ES-I3 (cell line): ENCODE measurements at regions not wholly inside any gene's neighbourhood (a gene's known extent, or its start where the extent isn't known, plus 50 kb on each side); places are given as distances from the start of the nearest gene placed in this dataset.

Experiments used
- H3K36me3 ChIP-seq: 2 replicates; pipeline ENCODE4 v1.6.1; 2013; ENCODE audit warnings: mild to moderate bottlenecking, low read length, control low read depth, moderate library complexity; ENCODE audit not compliant: insufficient read depth
- H3K4me1 ChIP-seq: 2 replicates; pipeline ENCODE4 v1.6.1; 2013; ENCODE audit warnings: mild to moderate bottlenecking, control low read depth, low read length; ENCODE audit not compliant: insufficient read depth
- H3K9ac ChIP-seq: 2 replicates; pipeline ENCODE4 v1.6.1; 2013; ENCODE audit warnings: low read depth, mild to moderate bottlenecking, low read length, moderate library complexity
- H3K9me3 ChIP-seq: 2 replicates; pipeline ENCODE4 v1.6.1; 2013; ENCODE audit warnings: mild to moderate bottlenecking, low read length, moderate library complexity; ENCODE audit not compliant: control insufficient read depth, insufficient read depth

DNA sequence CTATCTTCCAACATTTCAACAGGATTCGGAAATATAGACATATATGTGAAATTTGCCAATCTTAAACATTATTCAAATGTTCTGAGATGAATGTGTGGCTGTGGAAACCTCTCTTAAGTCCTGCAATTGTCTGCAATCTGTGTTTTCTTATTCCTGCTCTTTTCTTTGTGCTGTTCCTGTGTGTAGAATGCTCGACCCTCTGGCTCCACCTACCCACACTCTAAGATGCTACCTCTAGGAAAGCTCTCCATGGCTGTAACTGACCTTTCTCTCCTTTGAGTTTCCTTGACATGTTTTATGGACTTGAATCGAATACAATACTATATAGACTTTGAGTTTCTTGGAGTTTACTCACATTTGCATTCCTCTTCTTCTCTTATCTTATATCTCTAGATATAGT lies 120.6 kb upstream of the ASTN2 start:
- Histone ChIP-seq H3K36me3 (no peaks in the 10 kb centered on the region), H3K4me1 (no peaks in the 10 kb centered on the region), H3K9me3 (no peaks in the 10 kb centered on the region), H3K9ac (no peak overlapping the region)

- Histone ChIP-seq H3K9me3 (0 out of 2 replicates have a peak, but pooled peaks cover 2% of the 10 kb centered on the region), H3K4me1 (no peaks in the 10 kb centered on the region), H3K9ac (no peak overlapping the region), H3K36me3 (no peaks in the 10 kb centered on the region)
These were observed 113.4 kb upstream of the ASTN2 start for GRCh38 chr9:117528225-117528624.

- H3K4me1 ChIP-seq = no peaks in the 10 kb centered on the region
- no peaks in the 10 kb centered on the region for H3K36me3 ChIP-seq
- H3K9me3 ChIP-seq = 0 out of 2 replicates have a peak, but pooled peaks cover 2% of the 10 kb centered on the region
- H3K9ac ChIP-seq = no peak overlapping the region
These were observed 111.8 kb upstream of the ASTN2 start for GRCh38 chr9:117526674-117527073.

DNA sequence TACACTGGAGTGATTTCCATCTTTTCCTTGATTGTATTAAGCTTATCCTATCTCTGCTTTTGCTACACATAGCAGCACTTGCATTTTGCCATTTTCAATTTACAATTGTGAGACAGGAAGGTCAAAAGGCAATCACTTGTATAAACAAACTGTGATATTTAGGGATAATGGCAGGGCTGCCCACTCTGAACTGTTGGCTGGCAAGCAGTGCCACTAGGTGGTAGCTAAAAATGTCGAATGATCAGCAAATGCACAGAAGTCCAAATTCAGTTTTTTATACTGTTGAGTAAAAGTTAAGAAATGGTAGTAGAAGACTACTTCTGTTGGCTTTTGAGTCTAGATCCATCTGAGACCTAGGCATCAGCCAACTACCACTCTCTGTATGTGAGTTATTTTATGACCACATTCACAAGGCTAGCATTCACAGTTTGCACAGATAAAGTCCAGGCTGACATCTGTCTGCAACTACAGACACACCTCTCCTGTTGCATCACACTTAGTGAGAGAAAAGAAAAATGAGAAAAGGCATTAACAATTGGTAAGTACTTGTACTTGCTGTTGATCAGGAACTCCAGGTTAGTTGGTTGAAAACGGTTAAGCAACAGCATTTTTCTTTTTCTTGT lies 108.8 kb upstream of the ASTN2 start:
- Histone ChIP-seq H3K4me1 (no peaks in the 10 kb centered on the region), H3K9me3 (0 out of 2 replicates have a peak, but pooled peaks cover 2% of the 10 kb centered on the region), H3K36me3 (no peaks in the 10 kb centered on the region), H3K9ac (no peak overlapping the region)

DNA sequence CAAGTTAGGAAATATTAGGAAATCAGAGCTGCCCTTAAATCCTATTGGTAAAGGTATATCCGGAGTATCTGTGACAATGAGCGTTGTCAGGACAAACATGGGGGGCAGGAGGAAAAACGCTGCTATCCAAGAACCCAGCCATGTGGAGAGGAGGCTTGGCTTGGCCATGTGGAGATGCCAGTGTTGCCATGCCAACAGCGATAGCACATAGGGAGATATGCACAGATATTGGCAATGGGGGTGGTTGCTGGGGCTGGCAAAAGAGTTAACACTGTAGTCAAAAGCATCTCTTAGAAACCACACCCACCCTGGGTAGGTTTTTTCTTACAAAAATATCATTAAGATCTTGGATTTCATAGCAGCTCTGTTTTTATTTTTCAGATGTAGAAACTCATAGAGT lies 106.4 kb upstream of the ASTN2 start:
- 0 out of 2 replicates have a peak, but pooled peaks cover 2% of the 10 kb centered on the region for H3K9me3 ChIP-seq
- H3K4me1 ChIP-seq = no peaks in the 10 kb centered on the region
- no peak overlapping the region for H3K9ac ChIP-seq
- no peaks in the 10 kb centered on the region for H3K36me3 ChIP-seq

- H3K36me3 ChIP-seq = no peaks in the 10 kb centered on the region
- H3K4me1 ChIP-seq = no peaks in the 10 kb centered on the region
- no peaks in the 10 kb centered on the region; the same call in 1 of the 2 replicates for H3K9me3 ChIP-seq
- H3K9ac ChIP-seq = no peak overlapping the region
These were observed 102.1 kb upstream of the ASTN2 start for GRCh38 chr9:117516676-117517632.

GRCh38 chr9:117511852-117512481 lies 97.1 kb upstream of the ASTN2 start:
- Histone ChIP-seq H3K9me3 (no peaks in the 10 kb centered on the region; the same call in 1 of the 2 replicates), H3K9ac (no peak overlapping the region), H3K36me3 (no peaks in the 10 kb centered on the region; the same call in 1 of the 2 replicates), H3K4me1 (no peaks in the 10 kb centered on the region)

DNA sequence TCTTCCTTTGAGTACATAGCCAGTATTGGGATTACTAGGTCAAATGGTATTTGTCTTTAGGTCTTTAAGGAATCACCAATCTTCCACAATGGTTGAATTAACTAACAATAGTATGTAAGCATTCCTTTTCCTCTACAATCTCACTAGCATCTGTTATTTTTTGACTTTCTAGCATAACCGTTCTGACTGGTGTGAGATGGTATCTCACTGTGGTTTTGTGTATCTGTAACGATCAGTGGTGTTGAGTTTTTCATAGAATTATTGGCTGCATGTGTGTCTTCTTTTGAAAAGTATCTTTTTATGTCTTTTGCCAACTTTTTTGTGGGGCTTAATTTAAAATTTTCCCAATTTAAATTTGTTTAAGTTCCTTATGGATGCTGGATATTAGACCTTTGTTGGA lies 81.5 kb upstream of the ASTN2 start:
- Histone ChIP-seq H3K4me1 (no peaks in the 10 kb centered on the region), H3K9ac (no peak overlapping the region), H3K36me3 (no peaks in the 10 kb centered on the region), H3K9me3 (no peaks in the 10 kb centered on the region; the same call in 1 of the 2 replicates)

- H3K36me3 ChIP-seq = no peaks in the 10 kb centered on the region
- H3K4me1 ChIP-seq = no peaks in the 10 kb centered on the region
- H3K9ac ChIP-seq = no peak overlapping the region
- no peaks in the 10 kb centered on the region; the same call in 1 of the 2 replicates for H3K9me3 ChIP-seq
These were observed 79.7 kb upstream of the ASTN2 start for GRCh38 chr9:117494401-117495090.

GRCh38 chr9:117492476-117492875 lies 77.6 kb upstream of the ASTN2 start:
- H3K36me3 ChIP-seq = no peaks in the 10 kb centered on the region

GRCh38 chr9:117491491-117491890 lies 76.6 kb upstream of the ASTN2 start:
- Histone ChIP-seq H3K9ac (no peak overlapping the region), H3K9me3 (no peaks in the 10 kb centered on the region), H3K4me1 (no peaks in the 10 kb centered on the region), H3K36me3 (no peaks in the 10 kb centered on the region)

More at GRCh38 chr9:117492476-117492875, 77.6 kb upstream of the ASTN2 start:
- H3K9ac ChIP-seq = no peak overlapping the region
- H3K4me1 ChIP-seq = no peaks in the 10 kb centered on the region
- H3K9me3 ChIP-seq = no peaks in the 10 kb centered on the region; the same call in 1 of the 2 replicates

- H3K9me3 ChIP-seq = no peaks in the 10 kb centered on the region
- H3K9ac ChIP-seq = no peak overlapping the region
- no peaks in the 10 kb centered on the region for H3K36me3 ChIP-seq
- peaks cover 6% of the 10 kb centered on the region for H3K4me1 ChIP-seq
These were observed 75.3 kb upstream of the ASTN2 start for GRCh38 chr9:117490199-117490598.

- Histone ChIP-seq H3K9me3 (no peaks in the 10 kb centered on the region), H3K36me3 (no peaks in the 10 kb centered on the region), H3K4me1 (peaks cover 9% of the 10 kb centered on the region), H3K9ac (no peak overlapping the region)
These were observed 73.8 kb upstream of the ASTN2 start for GRCh38 chr9:117488659-117489058.
